SK-N-SH treated with all-trans-retinoic acid at 6 μM for 48 hours (cell line): ENCODE measurements at regions not wholly inside any gene's neighbourhood (a gene's known extent, or its start where the extent isn't known, plus 50 kb on each side); places are given as distances from the start of the nearest gene placed in this dataset.

Experiments
- BACH2 ChIP-seq: fragments of 250-450 bp; sonication (Bioruptor Pico); IDR thresholded peaks from 2 replicates; pipeline ENCODE4 v1.9.0; 2021; ENCODE audit warnings: mild to moderate bottlenecking, borderline replicate concordance
- CSDC2 ChIP-seq: fragments of 250-450 bp; sonication (Bioruptor Pico); IDR thresholded peaks from 2 replicates; pipeline ENCODE4 v1.5.0; 2020; ENCODE audit warnings: mild to moderate bottlenecking, moderate library complexity
- PPARA ChIP-seq: fragments of 250-450 bp; sonication (Bioruptor Pico); IDR thresholded peaks from 2 replicates; pipeline ENCODE4 v1.5.0; 2020; ENCODE audit warnings: mild to moderate bottlenecking, borderline replicate concordance
- ZC3H10 ChIP-seq: fragments of 250-450 bp; sonication (Bioruptor Pico); IDR thresholded peaks from 2 replicates; pipeline ENCODE4 v1.5.1; 2021; ENCODE audit warnings: mild to moderate bottlenecking, moderate library complexity

DNA sequence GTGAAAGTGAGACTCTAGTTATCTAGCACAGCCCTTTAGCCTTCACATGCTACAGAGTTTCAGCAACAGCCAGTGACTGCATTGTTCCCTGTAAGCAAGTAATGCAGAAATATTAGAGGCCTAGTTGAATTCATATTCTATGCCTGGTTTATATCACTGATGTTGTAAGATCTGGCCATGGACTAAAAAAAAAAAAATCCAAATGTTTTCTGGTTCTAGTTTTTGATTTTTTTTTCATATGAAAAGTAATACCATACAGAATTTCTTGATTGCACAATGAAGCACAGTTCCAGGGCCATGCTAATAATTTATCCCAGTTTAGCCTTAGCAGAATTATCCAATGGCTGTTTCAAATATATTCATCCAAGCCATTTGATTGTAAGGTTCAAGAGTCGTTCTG lies 341.5 kb upstream of the DDHD1 start:
- no peak for TF ChIP-seq PPARA (CRISPR knock-in tag)
- TF ChIP-seq CSDC2 (CRISPR knock-in tag), result no peak
- TF ChIP-seq BACH2 (CRISPR knock-in tag), result no peak
- TF ChIP-seq ZC3H10 (CRISPR knock-in tag), result no peak
